ENCODE measurements at regions not wholly inside any gene's neighbourhood (a gene's known extent, or its start where the extent isn't known, plus 50 kb on each side); places are given as distances from the start of the nearest gene placed in this dataset.
A peak's percentile ranks its signal among the peaks of the same experiment; 100 is the strongest.

DNA sequence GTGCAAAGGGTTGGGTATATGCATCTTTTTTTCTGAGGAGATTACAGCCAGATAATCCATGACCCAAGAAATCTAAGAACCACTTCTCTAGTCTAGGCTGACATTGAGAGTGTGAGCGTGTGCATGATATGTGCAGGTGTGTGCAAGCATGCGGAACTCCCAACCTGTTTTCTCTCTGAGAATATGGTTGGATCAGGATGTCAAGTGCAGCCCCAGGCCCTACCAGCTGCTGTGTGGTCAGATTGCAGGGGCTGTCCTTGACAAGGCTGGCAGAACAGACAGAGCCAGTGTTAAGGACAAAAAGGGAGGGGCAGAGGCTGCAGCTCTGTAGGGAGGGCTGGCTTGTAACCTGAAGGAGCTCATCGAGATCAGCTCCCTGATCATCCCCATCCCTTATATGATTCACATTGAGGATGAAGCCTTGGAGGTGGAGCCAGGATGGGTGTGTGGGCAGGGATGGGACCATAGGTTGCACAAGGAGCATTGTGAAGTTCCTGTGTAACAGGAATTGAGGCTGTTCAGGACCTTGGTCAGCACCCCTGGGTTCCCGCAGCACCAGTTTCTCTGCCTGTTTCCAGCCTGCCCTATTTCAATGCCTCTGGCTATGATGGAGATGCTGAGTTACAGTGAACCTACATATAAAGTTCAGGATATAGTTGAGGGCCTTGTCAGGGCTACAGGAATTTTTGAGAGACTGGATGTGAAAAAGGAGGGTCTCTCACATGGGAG lies 52.6 kb upstream of the ARAP3 start (continued):
- no peak for TF ChIP-seq SMC3 (IDR thresholded peaks at IDR 0.05; ENCODE audit: low read length)
- TF ChIP-seq, protein P1, sequence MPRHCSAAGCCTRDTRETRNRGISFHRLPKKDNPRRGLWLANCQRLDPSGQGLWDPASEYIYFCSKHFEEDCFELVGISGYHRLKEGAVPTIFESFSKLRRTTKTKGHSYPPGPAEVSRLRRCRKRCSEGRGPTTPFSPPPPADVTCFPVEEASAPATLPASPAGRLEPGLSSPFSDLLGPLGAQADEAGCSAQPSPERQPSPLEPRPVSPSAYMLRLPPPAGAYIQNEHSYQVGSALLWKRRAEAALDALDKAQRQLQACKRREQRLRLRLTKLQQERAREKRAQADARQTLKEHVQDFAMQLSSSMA (CRISPR knock-in tag; IDR thresholded peaks at IDR 0.05): no peak
- peak; percentile 33; the same call in 1 of the 2 replicates for TF ChIP-seq KMT2B (CRISPR knock-in tag; IDR thresholded peaks at IDR 0.05)
- peak; percentile 41; the same call in 1 of the 2 replicates for TF ChIP-seq ZNF160 (CRISPR knock-in tag; IDR thresholded peaks at IDR 0.05)
- TF ChIP-seq ZNF549 (CRISPR knock-in tag; IDR thresholded peaks at IDR 0.05): no peak
- no peak for TF ChIP-seq ZNF326 (CRISPR knock-in tag; IDR thresholded peaks at IDR 0.05; ENCODE audit: borderline replicate concordance)
- no peak for TF ChIP-seq KDM6A (CRISPR knock-in tag; IDR thresholded peaks at IDR 0.05; ENCODE audit: low read depth)
- 0 out of 2 replicates have a peak, but pooled peaks have one; percentile 41 for TF ChIP-seq TGIF2 (CRISPR knock-in tag; IDR thresholded peaks at IDR 0.05)
- TF ChIP-seq NR2F6 (IDR thresholded peaks at IDR 0.05): no peak
- TF ChIP-seq NR2F6 (CRISPR knock-in tag; IDR thresholded peaks at IDR 0.05): no peak
- no peak for TF ChIP-seq ATF1 (CRISPR knock-in tag; IDR thresholded peaks at IDR 0.05)
- no peak for TF ChIP-seq MAFG (CRISPR knock-in tag; IDR thresholded peaks at IDR 0.05)
- TF ChIP-seq ZSCAN5A (CRISPR knock-in tag; IDR thresholded peaks at IDR 0.05; ENCODE audit: borderline replicate concordance): no peak
- no peak for TF ChIP-seq ZNF496 (CRISPR knock-in tag; IDR thresholded peaks at IDR 0.05; ENCODE audit: insufficient replicate concordance)
- no peak for TF ChIP-seq ZNF776 (CRISPR knock-in tag; IDR thresholded peaks at IDR 0.05)
- 0 out of 2 replicates have a peak, but pooled peaks have one; percentile 25 for TF ChIP-seq ZBTB43 (CRISPR knock-in tag; conservative IDR thresholded peaks at IDR 0.05)
- no peak for TF ChIP-seq ZBTB10 (CRISPR knock-in tag; IDR thresholded peaks at IDR 0.05; ENCODE audit: borderline replicate concordance)
- TF ChIP-seq, protein P2, sequence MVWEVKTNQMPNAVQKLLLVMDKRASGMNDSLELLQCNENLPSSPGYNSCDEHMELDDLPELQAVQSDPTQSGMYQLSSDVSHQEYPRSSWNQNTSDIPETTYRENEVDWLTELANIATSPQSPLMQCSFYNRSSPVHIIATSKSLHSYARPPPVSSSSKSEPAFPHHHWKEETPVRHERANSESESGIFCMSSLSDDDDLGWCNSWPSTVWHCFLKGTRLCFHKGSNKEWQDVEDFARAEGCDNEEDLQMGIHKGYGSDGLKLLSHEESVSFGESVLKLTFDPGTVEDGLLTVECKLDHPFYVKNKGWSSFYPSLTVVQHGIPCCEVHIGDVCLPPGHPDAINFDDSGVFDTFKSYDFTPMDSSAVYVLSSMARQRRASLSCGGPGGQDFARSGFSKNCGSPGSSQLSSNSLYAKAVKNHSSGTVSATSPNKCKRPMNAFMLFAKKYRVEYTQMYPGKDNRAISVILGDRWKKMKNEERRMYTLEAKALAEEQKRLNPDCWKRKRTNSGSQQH (CRISPR knock-in tag; IDR thresholded peaks at IDR 0.05; ENCODE audit: low read depth): 0 out of 2 replicates have a peak, but pooled peaks have one; percentile 59
- peak; percentile 95 for TF ChIP-seq MIER2 (CRISPR knock-in tag; IDR thresholded peaks at IDR 0.05)
- TF ChIP-seq PBX3 (CRISPR knock-in tag; IDR thresholded peaks at IDR 0.05; ENCODE audit: borderline replicate concordance): 0 out of 2 replicates have a peak, but pooled peaks have one; percentile 38
- TF ChIP-seq PTBP1 (IDR thresholded peaks at IDR 0.05; ENCODE audit: low read depth, low read length, poor library complexity, severe bottlenecking): no peak
- TF ChIP-seq HOXA5 (CRISPR knock-in tag; IDR thresholded peaks at IDR 0.05): peak; percentile 41; the same call in 1 of the 2 replicates

Measured in HepG2 (cell line).